ENCODE measurements at regions not wholly inside any gene's neighbourhood (a gene's known extent, or its start where the extent isn't known, plus 50 kb on each side); places are given as distances from the start of the nearest gene placed in this dataset.
"Not testable (repeated sequence)": the region's sequence is repeated elsewhere in the genome, so short reads cannot be mapped to it uniquely, and the experiment has no call there.

DNA sequence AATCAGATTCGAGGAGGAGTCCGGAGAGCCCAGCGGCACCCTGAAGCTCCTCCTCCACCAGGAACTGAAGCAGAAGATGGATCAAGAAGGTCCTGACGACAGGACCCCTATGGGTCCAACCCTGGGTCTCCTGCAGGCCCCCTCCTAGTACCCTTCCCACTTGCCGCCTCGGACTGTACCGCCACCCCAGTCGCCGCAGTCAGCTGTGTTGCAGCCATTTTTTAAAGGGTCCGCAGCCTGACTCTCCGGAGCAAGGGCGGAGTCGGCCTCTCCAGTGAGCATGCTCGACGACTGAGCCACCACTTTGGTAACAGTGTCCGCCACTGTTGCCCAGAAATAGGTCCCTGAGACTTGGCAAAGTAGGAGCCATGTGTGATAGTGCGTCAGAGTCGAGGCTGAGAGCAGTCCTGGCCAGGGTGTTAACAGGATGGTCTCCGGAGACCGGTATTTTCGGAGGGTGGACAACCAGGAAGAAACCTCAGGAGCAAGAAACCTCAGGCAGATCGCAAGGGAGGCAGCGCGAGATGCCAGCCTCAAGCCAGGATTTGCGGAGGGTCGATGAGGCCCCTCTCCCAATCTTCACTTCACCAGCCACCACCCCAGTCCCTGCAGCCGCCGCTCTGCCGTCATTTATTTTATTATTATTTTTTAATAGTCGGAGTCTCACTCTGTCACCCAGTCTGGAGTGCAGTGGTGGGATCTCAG is 294.6 kb upstream of the ZNF337 start:
- Histone ChIP-seq H3K27me3 (ENCODE audit: insufficient read depth, low read depth, severe bottlenecking) (no peaks in the 10 kb centered on the region), H3K36me3 (no peaks in the 10 kb centered on the region), H3K4me3 (ENCODE audit: low read depth, low read length) (peak overlapping the region; percentile 57; the same call in 1 of the 2 replicates), H3K9me3 (ENCODE audit: severe bottlenecking) (no peaks in the 10 kb centered on the region), H3K27ac (no peak overlapping the region; the same call in 1 of the 2 replicates)
- no peak for DNase-seq
- TF ChIP-seq, protein P1, sequence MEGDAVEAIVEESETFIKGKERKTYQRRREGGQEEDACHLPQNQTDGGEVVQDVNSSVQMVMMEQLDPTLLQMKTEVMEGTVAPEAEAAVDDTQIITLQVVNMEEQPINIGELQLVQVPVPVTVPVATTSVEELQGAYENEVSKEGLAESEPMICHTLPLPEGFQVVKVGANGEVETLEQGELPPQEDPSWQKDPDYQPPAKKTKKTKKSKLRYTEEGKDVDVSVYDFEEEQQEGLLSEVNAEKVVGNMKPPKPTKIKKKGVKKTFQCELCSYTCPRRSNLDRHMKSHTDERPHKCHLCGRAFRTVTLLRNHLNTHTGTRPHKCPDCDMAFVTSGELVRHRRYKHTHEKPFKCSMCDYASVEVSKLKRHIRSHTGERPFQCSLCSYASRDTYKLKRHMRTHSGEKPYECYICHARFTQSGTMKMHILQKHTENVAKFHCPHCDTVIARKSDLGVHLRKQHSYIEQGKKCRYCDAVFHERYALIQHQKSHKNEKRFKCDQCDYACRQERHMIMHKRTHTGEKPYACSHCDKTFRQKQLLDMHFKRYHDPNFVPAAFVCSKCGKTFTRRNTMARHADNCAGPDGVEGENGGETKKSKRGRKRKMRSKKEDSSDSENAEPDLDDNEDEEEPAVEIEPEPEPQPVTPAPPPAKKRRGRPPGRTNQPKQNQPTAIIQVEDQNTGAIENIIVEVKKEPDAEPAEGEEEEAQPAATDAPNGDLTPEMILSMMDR (IDR thresholded peaks at IDR 0.05; ENCODE audit: low read depth, low read length), result no peak

DNA sequence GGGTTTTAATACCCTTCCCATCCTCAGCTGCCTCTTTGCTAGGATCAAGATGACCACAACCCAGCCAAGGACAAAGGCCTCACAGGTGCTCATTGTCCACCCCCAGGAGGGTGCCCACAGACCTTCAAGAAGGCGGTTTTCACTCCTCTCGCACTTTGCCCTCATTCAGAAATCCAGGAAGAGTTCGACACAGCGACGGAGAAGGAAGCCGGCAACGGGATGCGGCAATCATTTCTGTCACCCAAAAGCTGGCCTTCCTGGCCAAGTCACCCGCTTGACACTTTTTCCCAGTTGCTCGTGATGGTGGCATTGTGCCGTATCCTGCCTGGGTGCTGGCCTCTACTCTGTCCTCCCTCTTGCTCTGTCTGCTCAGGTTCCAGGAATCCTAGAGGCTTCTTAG is 293.0 kb upstream of the ZNF337 start:
- not testable (repeated sequence) for H3K9me3 ChIP-seq (ENCODE audit: severe bottlenecking); H3K27ac ChIP-seq; H3K27me3 ChIP-seq (ENCODE audit: insufficient read depth, low read depth, severe bottlenecking); H3K4me3 ChIP-seq (ENCODE audit: low read depth, low read length); DNase-seq; H3K36me3 ChIP-seq

DNA sequence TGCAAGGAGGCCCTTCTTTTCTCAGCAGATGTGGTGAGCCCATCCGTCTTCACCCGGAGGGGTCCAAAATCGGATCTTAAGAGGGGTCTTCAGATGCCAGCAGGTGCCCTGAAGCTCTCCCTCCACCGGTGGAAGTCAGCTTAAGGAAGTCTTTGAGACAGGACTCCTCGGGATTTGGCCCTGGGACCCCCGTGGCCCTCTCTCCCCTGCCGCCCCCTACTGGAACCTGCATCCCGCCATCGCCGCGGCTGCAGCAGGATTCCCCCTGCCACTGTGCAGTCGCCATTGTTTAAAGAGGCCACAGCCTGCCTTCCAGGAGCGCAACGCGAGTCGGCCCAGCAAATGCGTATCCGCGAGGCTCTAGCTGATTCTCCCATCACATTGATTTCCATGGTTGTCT is 292.5 kb upstream of the ZNF337 start:
- no peaks in the 10 kb centered on the region for H3K27me3 ChIP-seq (ENCODE audit: insufficient read depth, low read depth, severe bottlenecking)
- H3K4me3 ChIP-seq (ENCODE audit: low read depth, low read length), result no peak overlapping the region
- H3K36me3 ChIP-seq, result no peaks in the 10 kb centered on the region
- no peaks in the 10 kb centered on the region for H3K9me3 ChIP-seq (ENCODE audit: severe bottlenecking)
- H3K27ac ChIP-seq, result no peak overlapping the region
- TF ChIP-seq, protein P1 (IDR thresholded peaks at IDR 0.05; ENCODE audit: low read depth, low read length), result no peak
- DNase-seq, result no peak

DNA sequence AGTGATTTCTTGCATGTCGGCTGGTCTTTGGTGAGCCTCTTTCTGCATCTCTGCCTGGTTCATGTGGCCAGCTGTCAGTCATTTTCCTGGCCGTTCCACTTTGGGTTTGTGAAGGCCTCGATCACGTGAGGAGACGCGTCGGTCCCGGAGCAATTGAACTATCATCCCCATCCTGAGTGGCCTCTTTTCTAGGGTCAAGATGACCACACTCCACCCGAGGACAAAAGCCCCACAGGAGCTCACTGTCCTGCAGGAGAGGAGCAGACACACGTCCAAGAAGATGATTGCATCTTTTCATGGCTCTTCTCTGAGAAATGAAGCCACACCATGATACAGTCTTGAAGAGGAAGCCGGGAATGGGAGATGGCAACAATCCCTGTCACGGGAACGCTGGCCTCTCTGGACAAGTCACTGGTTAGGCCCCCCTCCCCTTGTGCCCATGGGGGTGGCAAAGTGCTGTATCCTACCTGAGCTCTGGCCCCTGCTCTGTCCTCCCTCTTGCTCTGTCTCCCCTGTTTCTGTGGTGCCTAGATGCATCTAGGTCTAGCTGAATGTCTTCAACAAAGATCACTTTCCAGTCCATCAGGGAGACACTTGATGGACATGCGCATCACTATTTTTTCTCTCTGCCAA is 291.4 kb upstream of the ZNF337 start:
- not testable (repeated sequence) for H3K27me3 ChIP-seq (ENCODE audit: insufficient read depth, low read depth, severe bottlenecking); H3K27ac ChIP-seq; H3K4me3 ChIP-seq (ENCODE audit: low read depth, low read length); DNase-seq; H3K36me3 ChIP-seq; H3K9me3 ChIP-seq (ENCODE audit: severe bottlenecking)

DNA sequence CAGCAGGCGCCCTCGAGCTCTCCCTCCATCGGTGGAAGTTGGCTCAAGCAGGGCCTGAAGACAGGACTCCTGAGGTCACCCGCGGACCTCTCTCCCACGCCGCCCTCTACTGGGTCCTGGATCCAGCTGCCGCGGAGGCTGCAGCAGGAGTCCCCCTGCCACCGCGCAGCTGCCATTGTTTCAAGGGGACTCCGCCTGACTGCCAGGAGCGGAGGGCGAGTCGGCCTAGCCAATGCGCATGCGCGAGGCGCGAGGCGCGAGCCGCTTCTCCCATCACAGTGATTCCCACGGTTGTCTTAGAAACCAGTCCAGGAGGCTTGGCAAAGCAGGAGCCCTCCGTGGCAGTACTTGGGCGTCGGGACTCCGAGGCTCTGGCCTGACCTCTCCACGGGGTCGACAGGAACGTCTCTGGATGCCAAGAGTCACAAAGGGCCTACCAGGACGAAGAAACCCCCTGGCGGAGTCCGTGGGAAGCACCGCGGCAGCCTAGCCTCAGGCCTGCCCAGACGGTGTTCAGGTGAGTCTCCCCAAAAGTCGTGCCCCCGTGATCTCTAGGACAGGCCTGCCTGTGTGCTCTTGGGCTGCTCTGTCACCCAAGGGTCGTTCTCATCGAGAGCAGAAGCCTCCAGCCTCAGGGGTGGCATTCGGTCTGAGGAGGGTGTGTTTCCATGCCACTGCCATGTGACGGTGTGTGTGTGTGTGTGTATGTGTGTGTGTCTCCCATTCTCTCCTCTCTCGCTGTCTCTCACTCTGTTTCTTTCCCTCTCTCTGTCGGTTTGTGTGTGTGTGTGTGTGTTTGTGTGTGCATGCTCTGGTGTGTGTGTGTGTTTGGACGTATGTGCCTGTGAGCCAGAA is 290.6 kb upstream of the ZNF337 start:
- no peaks in the 10 kb centered on the region for H3K27me3 ChIP-seq (ENCODE audit: insufficient read depth, low read depth, severe bottlenecking)
- DNase-seq, result no peak
- no peak overlapping the region for H3K4me3 ChIP-seq (ENCODE audit: low read depth, low read length)
- H3K36me3 ChIP-seq, result no peaks in the 10 kb centered on the region
- no peak overlapping the region for H3K27ac ChIP-seq
- TF ChIP-seq, protein P1 (IDR thresholded peaks at IDR 0.05; ENCODE audit: low read depth, low read length), result no peak
- no peaks in the 10 kb centered on the region for H3K9me3 ChIP-seq (ENCODE audit: severe bottlenecking)

DNA sequence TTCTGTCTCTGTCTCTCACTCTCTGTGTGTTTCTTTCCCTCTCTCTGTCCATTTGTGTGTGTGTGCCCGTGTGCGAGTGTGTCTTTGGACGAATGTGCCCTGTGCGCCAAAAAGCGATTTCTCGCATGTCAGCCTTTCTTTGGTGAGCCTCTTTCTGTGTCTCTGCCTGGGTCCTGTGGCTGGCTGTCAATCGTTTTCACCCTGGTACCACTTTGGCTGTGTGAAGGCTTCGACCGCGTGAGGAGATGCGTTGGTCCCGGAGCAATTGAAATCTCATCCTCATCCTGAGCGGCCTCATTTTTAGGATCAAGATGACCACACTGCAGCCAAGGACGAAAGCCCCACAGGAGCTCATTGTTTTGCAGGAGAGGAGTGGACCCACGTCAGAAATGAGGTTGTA is 288.9 kb upstream of the ZNF337 start:
- TF ChIP-seq, protein P1 (IDR thresholded peaks at IDR 0.05; ENCODE audit: low read depth, low read length), result no peak
- no peaks in the 10 kb centered on the region for H3K36me3 ChIP-seq
- no peak overlapping the region for H3K4me3 ChIP-seq (ENCODE audit: low read depth, low read length)
- DNase-seq, result no peak
- no peaks in the 10 kb centered on the region for H3K27me3 ChIP-seq (ENCODE audit: insufficient read depth, low read depth, severe bottlenecking)
- H3K27ac ChIP-seq, result no peak overlapping the region
- H3K9me3 ChIP-seq (ENCODE audit: severe bottlenecking), result no peaks in the 10 kb centered on the region
